NCI-H1694 (cell line): ENCODE measurements at regions not wholly inside any gene's neighbourhood (a gene's known extent, or its start where the extent isn't known, plus 50 kb on each side); places are given as distances from the start of the nearest gene placed in this dataset.

Experiments
- DNase-seq: peaks from one replicate; lab custom pipeline; 2025; lab: John Stamatoyannopoulos, UW

DNA sequence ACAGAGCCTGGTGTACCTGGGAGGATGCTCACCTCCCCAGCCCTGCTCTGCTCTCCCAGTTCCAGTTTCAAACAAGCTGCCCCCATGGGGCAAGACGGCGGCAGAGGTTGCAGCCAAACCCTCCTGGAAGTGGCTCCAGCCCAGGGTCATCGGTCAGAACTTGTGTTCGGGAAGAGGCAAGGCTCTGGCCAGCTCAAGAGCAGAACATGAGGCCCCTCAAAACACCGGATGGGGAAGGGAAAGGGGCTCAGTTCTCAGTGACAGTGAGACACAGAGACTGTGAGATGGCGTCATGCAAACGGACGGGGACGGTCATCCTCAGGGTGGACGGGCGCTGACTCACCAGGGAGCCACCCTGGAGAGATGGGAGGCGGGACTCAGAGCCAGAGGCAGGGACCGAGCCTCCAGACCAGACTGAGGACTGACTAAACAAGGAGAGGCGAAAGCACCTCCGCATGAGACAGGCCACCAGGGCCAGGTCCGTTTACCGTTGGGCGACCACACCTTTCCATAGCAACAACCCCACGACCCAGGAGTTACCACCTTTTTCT, 63.9 kb upstream of the GALNT9 start:
- DNase-seq: no peak

DNA sequence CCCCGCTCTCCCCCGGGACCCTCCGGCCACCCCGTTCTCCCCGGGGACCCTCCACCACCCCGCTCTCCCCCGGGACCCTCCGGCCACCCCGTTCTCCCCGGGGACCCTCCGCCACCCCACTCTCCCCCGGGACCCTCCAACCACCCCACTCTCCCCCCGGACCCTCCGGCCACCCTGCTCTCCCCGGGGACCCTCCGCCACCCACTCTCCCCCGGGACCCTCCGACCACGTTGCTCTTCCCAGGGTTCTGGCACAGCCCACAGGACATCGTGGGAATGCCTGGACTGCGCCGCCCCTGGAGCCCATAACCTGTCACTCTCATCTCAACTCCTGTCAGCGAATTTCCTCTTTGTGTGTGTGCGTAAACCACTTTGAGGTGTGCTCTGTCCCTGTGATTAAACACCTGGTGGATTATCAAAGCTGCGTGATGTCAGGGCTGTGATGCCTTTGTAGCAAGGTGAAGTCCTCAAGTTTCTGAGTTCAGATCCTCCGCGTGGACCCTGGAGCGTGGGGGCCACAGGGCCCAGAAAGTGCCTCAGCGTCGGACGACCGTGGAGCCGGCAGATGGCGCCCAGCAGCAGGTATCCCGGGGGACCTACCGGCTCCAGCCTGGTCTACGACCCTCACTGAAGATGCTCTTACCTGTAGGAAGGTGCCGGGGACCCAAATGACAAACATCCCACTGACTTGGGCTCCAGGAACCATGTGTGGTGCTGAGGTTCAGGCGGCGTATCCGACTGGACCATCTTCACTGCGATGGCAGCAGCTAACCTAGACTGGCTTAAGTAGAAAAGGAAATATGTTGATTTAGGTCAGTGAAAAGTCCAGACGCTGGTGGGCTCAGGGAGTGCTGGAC, 63.2 kb upstream of the GALNT9 start:
- DNase-seq: no peak

DNA sequence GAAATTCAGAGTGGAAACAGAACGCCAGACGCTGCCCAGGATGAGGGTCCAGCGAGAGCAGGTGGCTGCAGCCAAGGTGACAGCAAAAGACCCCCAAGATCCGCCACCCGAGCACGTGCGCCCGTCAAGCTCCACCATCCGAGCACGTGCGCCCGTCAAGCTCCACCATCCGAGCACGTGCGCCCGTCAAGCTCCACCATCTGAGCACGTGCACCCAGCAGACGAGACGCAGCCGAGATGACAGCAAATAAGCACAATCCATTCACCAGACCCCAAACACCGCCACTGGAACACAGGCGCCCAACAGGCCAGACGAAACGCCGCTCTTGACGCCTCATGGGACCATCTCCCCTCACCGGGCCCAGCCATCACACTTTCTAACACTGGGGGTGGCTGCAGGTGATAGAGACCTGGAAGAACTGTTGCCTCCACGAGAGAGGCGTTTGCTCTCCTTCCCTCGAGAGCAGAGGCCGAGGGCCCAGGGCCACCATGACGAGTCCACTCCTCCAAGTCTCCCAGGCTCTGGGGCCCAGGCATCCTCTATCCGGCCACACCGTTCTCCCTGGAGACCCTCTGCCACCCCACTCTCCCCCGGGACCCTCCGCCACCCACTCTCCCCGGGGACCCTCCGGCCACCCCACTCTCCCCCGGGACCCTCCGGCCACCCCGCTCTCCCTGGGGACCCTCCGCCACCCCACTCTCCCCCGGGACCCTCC, 62.1 kb upstream of the GALNT9 start:
- no peak for DNase-seq

DNA sequence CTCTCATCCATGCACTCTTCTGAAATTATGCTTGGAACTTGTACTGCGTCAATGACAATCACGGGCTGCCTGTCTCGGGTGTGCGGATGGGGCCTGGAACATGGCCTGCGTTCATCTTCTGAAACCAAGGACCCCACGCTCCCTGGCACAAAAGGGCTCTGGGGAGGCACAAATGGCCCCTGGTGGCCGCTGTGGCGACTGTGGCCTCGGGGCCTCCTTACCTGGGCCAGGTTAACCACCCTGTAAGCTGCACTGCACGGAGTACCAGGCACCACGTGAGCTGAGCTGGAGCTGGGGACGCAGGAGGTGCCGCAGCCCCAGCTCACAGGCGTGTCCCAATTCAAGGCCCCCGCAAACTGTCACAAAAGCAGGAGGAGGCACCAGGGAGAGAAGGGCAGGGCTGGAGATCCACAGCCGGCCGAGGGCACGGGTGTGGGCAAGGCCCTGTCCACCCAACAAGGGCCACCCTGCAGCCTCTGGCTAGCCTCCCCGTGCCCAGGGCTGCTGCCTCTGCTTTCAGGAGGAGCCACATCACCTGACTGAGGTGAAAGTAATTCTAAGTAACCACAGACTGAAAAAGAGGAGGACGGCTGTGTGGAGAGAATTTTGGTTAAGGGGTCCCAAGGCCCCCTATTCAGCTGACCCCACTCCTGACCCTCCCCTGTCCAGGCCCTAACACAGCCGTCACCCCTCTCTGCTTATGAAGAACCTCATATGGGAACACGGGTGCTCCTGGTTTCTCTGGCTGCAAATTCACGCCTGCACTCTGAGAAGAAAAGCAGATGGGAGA, 61.1 kb upstream of the GALNT9 start:
- DNase-seq: no peak

DNA sequence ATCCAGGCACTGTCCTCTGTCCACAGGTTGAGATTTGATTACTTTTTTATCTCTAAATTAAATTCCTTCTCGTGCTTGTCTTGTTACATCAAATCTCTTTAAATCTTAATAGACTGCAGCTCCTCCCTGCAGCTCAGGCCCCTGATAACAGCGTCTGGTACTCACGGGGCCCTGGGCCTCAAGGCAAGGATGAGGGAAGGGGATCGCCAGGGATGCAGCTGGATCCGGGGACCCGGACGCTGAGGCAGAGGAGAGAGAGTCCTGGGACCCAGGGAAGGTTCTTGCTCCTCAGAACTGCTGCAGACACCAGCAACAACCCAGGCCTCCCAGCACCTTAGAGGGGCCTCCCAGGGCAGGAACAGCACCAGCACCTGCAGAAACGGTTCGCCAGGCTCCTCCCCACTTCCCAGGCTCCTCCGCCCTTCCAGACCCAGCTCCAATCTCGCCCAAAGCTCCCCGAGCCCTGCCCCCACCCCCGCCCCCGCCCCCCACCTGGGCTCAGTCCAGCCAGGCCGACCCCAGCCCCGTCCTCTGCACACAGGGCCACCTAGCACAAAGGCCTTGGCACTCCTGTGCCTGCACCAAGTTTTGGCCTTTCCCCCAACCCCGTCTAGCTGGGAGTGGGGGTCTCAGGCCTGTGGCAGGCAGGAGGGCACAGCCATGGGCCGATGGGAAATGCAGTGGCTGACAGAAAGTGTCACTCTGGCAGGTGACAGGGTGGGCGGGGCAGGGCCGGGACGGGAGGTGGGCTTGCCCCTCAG, 60.3 kb upstream of the GALNT9 start:
- DNase-seq: no peak

DNA sequence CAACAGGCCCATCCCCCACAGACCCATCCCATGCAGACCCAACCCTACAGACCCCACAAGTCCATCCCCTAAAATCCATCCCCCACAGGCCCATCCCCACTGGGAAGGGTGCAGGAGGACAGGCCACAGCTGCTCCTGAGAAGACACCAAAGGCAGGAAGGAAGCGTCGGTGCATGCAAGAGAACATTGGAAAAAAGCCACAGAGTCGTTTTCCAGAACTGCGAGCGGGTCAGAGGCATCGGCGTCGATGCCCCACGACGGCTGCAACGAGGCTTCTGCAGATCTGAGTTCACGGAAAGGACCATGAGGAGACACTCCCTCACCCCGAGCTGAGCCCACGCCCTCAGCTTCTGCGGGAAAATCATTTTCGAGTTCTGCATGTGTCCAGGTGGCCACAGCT, 59.6 kb upstream of the GALNT9 start:
- no peak for DNase-seq

DNA sequence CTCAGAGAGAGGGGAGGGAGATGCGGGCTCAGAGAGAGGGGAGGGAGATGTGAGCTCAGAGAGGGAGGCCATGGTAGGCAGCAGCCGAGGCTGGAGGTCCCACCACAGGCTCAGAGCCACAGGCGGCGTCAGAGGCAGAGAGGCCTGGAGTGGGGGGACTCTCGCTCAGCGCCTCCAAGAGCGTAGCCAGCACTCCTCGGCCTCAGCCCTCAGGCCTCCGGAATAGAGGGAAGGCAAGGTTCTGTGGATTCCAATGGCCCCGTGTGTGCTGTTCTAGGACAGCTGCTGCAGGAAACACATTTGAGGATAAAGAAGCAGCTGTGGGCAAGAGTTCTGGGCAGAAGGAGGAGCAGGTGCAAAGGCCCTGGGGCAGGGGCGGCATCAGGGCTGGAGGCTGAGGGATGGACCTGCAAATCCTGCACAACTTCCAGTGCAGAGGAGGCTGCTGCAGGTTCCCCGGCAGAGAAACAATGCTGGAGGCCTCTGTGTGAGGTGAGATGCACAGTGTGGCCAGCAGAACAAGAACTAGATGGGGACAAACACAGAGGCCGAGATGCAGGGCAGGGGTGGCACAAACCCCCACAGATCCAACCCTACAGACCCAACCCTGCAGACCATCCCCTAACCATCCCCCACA, 59.1 kb upstream of the GALNT9 start:
- no peak for DNase-seq

DNA sequence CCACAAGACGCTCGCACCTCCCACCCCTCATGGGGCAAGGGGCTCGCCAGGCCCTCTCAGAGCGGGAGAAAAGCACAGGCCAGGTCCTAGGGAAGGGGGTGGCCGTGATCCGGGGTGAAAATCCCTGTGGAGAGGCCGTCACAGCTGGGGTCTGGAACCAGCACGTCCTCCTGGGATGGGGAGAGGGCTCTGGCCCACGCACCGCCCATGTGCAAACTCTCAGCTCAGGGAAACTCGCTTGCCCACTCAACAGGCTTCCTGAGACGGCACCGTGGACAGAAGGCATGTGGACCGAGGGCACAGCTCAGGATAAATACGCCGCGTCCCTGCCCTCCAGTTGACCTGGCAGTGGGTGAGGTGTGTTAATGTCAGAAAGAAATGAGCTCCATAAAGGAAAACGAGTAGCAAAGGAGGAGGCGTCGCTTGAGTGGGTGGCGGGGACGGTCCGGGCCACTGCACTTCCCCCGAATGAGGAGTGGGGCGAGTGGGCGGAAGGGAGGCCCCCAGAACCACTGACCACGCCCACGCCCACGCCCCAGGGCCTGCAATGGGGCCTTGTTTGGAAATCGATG, 57.6 kb upstream of the GALNT9 start:
- DNase-seq: no peak

DNA sequence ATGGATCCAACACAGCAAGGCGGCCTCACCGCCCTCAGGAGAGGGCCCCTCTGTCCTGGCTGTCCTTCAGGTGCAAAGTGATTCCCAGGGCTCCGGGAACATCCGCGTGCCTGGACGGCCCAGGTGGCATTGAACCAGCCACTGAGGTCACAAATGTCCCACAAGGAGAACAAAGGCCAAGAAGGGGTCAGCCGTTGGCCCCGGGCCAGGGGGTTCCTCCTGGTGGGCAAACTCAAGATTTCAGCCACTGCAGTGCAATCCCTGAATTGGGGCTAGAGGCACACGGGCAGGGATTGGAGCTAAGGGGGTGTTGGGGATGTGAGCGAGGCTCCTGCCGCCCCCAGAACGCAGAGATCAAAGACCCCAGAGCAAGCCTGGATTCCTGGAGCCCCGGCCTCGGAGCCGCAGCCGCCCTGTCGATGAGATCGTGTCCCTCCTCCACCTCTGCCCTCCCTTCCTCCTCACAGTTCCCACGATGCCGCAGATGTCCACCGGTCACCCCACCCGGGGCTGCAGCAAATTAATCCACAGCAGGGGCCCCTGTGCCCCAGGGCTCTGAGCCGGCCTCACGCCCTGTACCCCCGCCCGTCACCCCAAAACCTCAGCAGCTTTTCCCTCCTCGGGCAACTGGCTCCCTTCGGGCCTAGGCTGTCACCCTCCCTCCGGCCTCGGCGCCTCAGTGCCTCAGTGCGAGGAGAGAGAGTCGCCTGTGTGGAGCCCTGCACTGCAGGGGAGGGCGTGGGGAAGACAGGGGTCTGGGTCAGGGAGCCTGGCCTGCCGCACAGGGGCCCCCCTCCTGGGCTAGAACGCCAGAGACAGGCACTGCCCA, 56.7 kb upstream of the GALNT9 start:
- DNase-seq: no peak

DNA sequence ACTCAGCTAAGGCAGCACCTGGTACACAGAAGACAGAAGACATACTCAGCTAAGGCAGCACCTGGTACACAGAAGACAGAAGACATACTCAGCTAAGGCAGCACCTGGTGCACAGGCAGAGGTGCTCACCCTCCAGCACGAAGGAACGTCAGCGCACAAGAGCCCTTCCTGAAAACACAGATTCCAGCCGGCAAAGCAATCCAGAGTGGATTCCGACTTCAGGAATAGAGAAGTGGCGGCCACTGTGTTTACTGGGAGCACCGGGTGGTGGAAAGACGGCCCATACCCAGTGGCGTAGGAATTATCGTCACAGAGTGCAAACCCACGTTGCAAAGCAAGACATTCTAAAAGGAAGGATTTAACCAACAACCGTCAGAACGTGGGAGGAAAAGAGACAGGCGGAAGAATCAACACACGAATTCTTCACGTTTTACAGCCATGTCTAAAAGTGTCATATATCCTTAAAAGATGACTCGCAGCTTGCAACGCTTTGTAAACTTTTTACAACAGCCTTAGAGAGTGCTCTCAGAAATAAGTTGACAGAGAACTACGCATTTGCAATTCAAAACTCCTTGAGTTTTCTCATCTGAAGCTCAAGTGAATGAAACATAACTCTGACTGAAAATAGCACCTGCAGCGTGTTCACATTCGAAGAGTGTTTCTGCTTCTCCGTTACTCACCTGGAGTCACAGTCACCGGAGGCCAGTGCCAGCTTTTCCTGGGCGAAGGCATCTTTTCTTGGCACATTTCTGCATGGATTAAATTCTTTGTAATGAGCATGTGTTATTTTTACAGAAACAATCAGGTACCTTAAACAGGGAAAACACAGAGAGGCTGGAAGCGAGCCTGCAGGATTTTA, 55.8 kb upstream of the GALNT9 start:
- no peak for DNase-seq

DNA sequence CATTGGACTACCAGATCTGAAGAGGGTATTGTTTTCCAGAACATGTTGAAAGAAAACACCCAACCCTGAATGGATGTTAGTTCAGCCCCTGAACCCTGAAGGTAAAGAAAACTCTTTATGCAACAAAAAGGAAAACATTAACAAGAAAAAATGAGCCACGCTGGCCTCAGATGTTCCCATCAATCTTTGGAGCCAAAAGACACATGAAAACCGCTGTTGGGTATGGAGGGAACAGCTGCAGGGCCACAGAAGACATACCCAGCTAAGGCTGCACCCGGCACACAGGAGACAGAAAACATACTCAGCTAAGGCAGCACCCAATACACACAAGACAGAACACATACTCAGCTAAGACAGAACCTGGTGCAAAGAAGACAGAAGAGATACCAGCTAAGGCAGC, 51.3 kb upstream of the GALNT9 start:
- DNase-seq: no peak

DNA sequence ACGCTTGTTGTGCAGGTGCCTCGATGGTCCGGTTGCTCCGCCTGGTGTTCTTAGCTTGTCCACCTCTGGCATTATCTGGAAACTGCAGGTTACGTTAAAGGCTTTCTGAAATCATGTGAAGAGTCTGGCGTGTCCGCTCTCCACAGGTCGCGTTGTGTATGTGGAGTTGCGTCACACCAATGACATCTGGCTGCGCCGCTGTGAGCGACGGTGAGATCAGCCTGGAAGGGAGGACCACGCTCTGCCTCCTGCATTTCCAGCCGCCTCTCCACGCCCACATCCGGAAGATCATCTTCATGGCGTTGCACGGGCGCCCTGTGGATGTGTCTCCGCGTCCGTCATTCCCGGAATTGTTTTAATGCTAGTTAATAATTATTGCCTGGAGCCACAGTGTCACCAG, 50.6 kb upstream of the GALNT9 start:
- no peak for DNase-seq

DNA sequence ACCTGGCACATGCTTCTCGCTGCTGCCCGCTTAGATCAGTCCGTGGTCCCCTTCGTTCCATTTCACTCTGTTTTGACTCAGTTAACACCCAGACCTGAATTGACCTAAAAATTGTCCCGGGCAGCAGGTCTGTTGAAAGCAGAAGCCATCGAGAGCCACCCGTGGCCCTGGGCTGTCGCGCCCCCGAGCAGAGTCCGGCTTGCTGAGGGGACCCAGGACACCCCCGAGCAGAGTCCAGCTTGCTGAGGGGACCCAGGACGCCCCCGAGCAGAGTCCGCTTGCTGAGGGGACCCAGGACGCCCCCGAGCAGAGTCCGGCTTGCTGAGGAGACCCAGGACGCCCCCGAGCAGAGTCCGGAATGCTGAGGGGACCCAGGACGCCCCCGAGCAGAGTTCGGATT, 50.2 kb upstream of the GALNT9 start:
- no peak for DNase-seq
